ENCODE measurements at regions not wholly inside any gene's neighbourhood (a gene's known extent, or its start where the extent isn't known, plus 50 kb on each side); places are given as distances from the start of the nearest gene placed in this dataset.
"Not testable (repeated sequence)": the region's sequence is repeated elsewhere in the genome, so short reads cannot be mapped to it uniquely, and the experiment has no call there.

- not testable (repeated sequence) for TF ChIP-seq CTCF (conservative IDR thresholded peaks at IDR 0.05; ENCODE audit: low read depth, low read length); POLR2A (IDR thresholded peaks at IDR 0.05; ENCODE audit: low read depth, low read length); CHD1 (IDR thresholded peaks at IDR 0.05; ENCODE audit: low read depth, low read length); RCOR1 (IDR thresholded peaks at IDR 0.05; ENCODE audit: insufficient replicate concordance, low read length); CEBPB (IDR thresholded peaks at IDR 0.05; ENCODE audit: low read depth, low read length); MAFK (IDR thresholded peaks at IDR 0.05; ENCODE audit: low read depth, low read length)
- TF ChIP-seq, protein P1, sequence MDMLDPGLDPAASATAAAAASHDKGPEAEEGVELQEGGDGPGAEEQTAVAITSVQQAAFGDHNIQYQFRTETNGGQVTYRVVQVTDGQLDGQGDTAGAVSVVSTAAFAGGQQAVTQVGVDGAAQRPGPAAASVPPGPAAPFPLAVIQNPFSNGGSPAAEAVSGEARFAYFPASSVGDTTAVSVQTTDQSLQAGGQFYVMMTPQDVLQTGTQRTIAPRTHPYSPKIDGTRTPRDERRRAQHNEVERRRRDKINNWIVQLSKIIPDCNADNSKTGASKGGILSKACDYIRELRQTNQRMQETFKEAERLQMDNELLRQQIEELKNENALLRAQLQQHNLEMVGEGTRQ (IDR thresholded peaks at IDR 0.05; ENCODE audit: low read depth, low read length), result not testable (repeated sequence)
Measured at GRCh38 chr2:125028721-125029120, 1003.6 kb downstream of the CNTNAP5 start.

Data from IMR-90 (cell line).